GM12874 (cell line): ENCODE measurements at regions not wholly inside any gene's neighbourhood (a gene's known extent, or its start where the extent isn't known, plus 50 kb on each side); places are given as distances from the start of the nearest gene placed in this dataset.

Source experiments
- CTCF ChIP-seq: IDR thresholded peaks from 2 replicates; pipeline ENCODE4 v1.5.1; 2011; ENCODE audit warnings: low read depth, mild to moderate bottlenecking, control low read depth, low read length, moderate library complexity; ENCODE audit not compliant: insufficient read depth

GRCh38 chr2:151182396-151182795 is 79.3 kb downstream of the RBM43 start:
- TF ChIP-seq CTCF, result no peak

- TF ChIP-seq CTCF, result no peak
Observed at GRCh38 chr2:151181524-151181923, 80.1 kb downstream of the RBM43 start.

GRCh38 chr2:151180123-151180522 is 81.5 kb downstream of the RBM43 start:
- no peak for TF ChIP-seq CTCF

- TF ChIP-seq CTCF, result no peak
Observed at GRCh38 chr2:151178207-151178606, 83.5 kb downstream of the RBM43 start.

GRCh38 chr2:151177756-151178155 is 83.9 kb downstream of the RBM43 start:
- no peak for TF ChIP-seq CTCF

GRCh38 chr2:151176661-151177060 is 85.0 kb downstream of the RBM43 start:
- TF ChIP-seq CTCF, result no peak

- TF ChIP-seq CTCF, result no peak
Observed at GRCh38 chr2:151175864-151176263, 85.8 kb downstream of the RBM43 start.

- no peak for TF ChIP-seq CTCF
Observed at GRCh38 chr2:151174127-151174526, 87.5 kb downstream of the RBM43 start.
